Activated naive CD4-positive, alpha-beta T cell treated with anti-CD3 and anti-CD28 coated beads, Interleukin-2, amount 50 U/mL, for 72 hours (primary cell): ENCODE measurements at regions not wholly inside any gene's neighbourhood (a gene's known extent, or its start where the extent isn't known, plus 50 kb on each side); places are given as distances from the start of the nearest gene placed in this dataset.

Source experiments
- ATAC-seq, 2 donors: fragments of 150-1000 bp; cut with Tn5 transposase; 2 replicates each; pipeline ENCODE4 v1.10.0; 2021; ENCODE audit warnings: mild to moderate bottlenecking in 2 of 2, moderate library complexity in 2 of 2
- DNase-seq, 2 donors: peaks; one replicate each; pipeline ENCODE4 v3.0.0; 2021 to 2022; ENCODE audit warnings: low spot score in 2 of 2
- H3K27ac Mint-ChIP-seq, 2 donors: one replicate each; pipeline ENCODE4 v1.8.0; 2022; ENCODE audit warnings: mild to moderate bottlenecking in 2 of 2, mixed read lengths in 2 of 2
- H3K36me3 Mint-ChIP-seq, 2 donors: one replicate each; pipeline ENCODE4 v1.8.0; 2022; ENCODE audit warnings: mixed read lengths in 2 of 2
- H3K9me3 Mint-ChIP-seq, 2 donors: one replicate each; pipeline ENCODE4 v1.8.0; 2022; ENCODE audit warnings: mixed read lengths in 2 of 2

DNA sequence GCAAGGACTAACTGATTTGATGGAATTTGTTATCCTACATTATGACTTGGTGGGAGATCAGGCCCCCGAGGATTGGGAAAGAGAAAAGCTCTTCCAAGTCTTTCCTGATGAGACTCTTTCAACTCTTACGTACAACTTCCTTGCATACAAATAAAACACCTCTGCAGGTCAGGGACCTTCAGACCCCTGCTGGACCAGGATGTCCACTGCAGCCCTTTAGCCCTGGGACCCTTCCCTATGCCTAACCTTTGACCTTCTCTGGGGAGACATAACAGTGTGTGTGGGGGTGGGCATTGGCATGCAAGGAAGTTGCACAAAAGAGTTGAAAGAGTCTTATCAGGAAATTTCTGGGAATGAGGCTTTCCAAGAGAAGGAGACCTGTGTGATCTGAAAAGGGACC, 859.4 kb downstream of the TYW1 start:
- ATAC-seq (no peak), DNase-seq (no peak)
- Mint-ChIP-seq H3K27ac (no peak overlapping the region), H3K9me3 (peaks cover 9 to 19% of the 10 kb centered on the region in 2 donors), H3K36me3 (no peaks in the 10 kb centered on the region)

- peaks cover 22 to 25% of the 10 kb centered on the region in 2 donors for H3K9me3 Mint-ChIP-seq
- peaks cover 6 to 13% of the 10 kb centered on the region in 2 donors for H3K36me3 Mint-ChIP-seq
- no peak for ATAC-seq
- no peak for DNase-seq
- H3K27ac Mint-ChIP-seq, result no peak overlapping the region
Measured at GRCh38 chr7:67857698-67858097, 861.1 kb downstream of the TYW1 start.

GRCh38 chr7:67858931-67859330, 862.3 kb downstream of the TYW1 start:
- no peak for DNase-seq
- ATAC-seq, result no peak
- no peak overlapping the region for H3K27ac Mint-ChIP-seq
- H3K9me3 Mint-ChIP-seq, result peaks cover 17 to 18% of the 10 kb centered on the region in 2 donors
- peaks cover 6 to 13% of the 10 kb centered on the region in 2 donors for H3K36me3 Mint-ChIP-seq

- ATAC-seq (no peak), DNase-seq (no peak)
- Mint-ChIP-seq H3K9me3 (peaks cover 14 to 29% of the 10 kb centered on the region in 2 donors), H3K36me3 (peaks cover 12 to 20% of the 10 kb centered on the region in 2 donors), H3K27ac (no peak overlapping the region)
Measured at GRCh38 chr7:67863911-67864310, 867.3 kb downstream of the TYW1 start.

- peaks cover 21 to 40% of the 10 kb centered on the region in 2 donors for H3K9me3 Mint-ChIP-seq
- no peak overlapping the region for H3K27ac Mint-ChIP-seq
- peaks cover 12 to 31% of the 10 kb centered on the region in 2 donors for H3K36me3 Mint-ChIP-seq
- ATAC-seq (no peak), DNase-seq (no peak)
Measured at GRCh38 chr7:67866054-67866453, 869.4 kb downstream of the TYW1 start.

DNA sequence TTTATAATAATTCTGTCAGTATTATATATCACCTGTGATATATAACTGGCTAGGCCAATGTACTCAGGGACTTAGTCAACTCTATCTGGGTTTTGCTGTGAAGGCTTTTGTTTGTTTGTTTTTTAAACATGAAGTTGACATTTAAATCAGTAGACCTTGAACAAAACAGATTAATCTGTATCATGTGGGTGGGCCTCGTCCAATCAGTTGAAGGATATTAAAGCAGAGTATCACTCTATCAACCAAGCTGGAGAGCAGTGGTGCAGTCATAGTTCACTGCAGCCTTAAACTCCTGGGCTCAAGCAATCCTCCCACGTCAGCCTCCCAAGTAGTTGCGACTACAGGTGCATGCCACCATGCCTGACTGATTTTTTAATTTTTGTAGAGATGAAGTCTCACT, 870.2 kb downstream of the TYW1 start:
- H3K9me3 Mint-ChIP-seq, result peaks cover 19 to 37% of the 10 kb centered on the region in 2 donors
- DNase-seq, result no peak
- no peak for ATAC-seq
- H3K36me3 Mint-ChIP-seq, result peaks cover 8 to 26% of the 10 kb centered on the region in 2 donors
- H3K27ac Mint-ChIP-seq, result no peak overlapping the region

DNA sequence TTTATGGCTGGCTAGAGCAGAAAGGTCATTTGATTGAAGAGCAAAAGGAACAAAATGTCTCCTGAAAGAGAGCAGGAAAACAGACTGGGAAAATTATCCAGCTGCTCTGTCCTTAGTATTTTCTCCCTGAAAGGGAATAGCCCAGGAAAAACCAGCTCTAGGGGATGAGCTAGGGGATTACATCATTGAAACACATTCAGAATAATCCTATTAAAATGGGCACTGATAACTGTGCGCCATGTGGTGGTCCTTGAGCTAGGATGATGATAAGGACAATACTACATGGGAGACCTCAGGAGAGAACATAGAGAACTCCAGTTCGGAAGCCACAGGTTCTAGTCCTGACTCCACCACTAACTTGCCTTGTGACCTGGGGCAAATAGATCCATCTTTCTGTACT, 873.8 kb downstream of the TYW1 start:
- no peak for DNase-seq
- ATAC-seq, result no peak
- peaks cover 0 to 11% of the 10 kb centered on the region in 2 donors for H3K36me3 Mint-ChIP-seq
- no peak overlapping the region for H3K27ac Mint-ChIP-seq
- H3K9me3 Mint-ChIP-seq, result peaks cover 22 to 23% of the 10 kb centered on the region in 2 donors

DNA sequence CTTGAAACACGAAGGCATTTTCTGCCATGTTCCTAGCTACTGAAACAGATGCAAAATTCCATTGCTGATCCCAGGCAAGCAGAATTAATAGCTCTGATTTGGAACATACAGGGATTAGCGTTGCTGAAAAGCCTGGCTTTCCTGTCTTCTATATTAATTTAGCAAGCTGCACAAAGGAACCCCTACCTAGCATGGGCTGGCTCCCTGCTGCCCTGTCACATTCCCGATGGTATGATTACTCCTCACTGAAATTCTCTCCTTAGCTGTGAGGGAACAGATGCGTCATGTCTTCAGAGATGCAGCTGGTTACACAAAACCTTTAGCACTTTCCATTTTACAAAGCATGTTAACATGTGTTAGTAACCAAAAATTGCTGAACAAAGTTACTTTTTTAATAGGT, 878.9 kb downstream of the TYW1 start:
- no peak for DNase-seq
- Mint-ChIP-seq H3K36me3 (peaks cover 0 to 10% of the 10 kb centered on the region in 2 donors), H3K9me3 (peaks cover 19 to 28% of the 10 kb centered on the region in 2 donors), H3K27ac (no peak overlapping the region)
- ATAC-seq, result no peak

DNA sequence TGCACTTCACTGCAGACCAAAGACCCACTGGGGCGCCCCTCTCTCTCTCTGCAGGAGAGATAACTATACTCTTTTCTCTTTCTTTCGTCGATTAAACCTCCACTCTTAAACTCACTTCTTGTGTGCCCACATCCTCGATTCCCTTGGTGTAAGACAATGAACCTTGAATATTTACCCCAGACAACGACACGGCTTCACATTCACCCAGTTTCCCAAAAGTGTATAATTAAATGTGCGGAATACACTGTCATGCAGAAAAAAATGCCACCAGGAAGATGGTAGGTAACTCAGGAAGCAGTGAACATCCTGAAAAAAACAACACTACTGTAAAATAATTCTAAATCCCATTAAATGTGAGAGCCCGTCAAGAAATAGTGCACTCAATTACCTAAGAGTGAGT, 882.2 kb downstream of the TYW1 start:
- H3K27ac Mint-ChIP-seq, result no peak overlapping the region
- ATAC-seq (no peak), DNase-seq (no peak)
- H3K36me3 Mint-ChIP-seq, result peaks cover 0 to 11% of the 10 kb centered on the region in 2 donors
- H3K9me3 Mint-ChIP-seq, result peaks cover 20 to 36% of the 10 kb centered on the region in 2 donors

GRCh38 chr7:67882843-67883242, 886.2 kb downstream of the TYW1 start:
- ATAC-seq, result no peak
- DNase-seq, result no peak
- Mint-ChIP-seq H3K36me3 (peaks cover 0 to 12% of the 10 kb centered on the region in 2 donors), H3K9me3 (peaks cover 26 to 41% of the 10 kb centered on the region in 2 donors), H3K27ac (no peak overlapping the region)

DNA sequence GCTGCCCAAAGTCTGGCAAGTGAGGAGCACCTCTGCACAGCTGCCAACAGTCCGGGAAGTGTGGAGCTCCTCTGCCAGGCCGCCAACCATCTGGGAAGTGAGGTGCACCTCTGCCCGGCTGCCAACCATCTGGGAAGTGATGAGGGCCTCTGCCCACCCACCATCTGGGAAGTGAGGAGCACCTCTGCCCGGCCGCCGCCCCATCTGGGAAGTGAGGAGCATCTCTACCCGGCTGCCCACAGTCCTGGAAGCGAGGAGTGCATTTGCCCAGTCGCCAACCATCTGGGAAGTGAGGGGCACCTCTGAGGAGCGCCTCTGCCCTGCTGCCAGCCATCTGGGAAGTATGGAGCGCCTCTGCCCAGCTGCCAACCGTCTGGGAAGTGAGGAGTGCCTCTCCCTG, 893.7 kb downstream of the TYW1 start:
- Mint-ChIP-seq H3K9me3 (peaks cover 11 to 15% of the 10 kb centered on the region in 2 donors), H3K36me3 (peaks cover 7 to 14% of the 10 kb centered on the region in 2 donors), H3K27ac (no peak overlapping the region)
- ATAC-seq (no peak), DNase-seq (no peak)

DNA sequence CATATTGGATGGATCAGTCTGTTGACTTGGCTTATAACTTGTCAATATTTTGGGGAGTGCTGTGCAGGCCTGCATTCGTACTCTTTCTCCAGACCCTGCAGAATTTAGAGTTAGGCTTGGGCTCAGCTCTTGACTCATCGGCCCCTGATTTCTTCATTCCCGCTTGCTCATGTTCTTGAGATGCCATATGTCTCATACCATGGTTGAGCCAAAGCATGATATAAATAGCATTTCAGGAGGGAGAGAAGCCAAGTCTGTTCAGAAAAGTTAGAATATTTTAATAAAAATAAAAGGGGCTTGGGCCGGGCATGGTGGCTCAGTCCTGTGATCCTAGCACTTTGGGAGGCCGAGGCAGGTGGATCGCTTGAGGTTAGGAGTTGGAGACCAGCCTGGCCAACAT, 898.1 kb downstream of the TYW1 start:
- ATAC-seq (no peak), DNase-seq (no peak)
- Mint-ChIP-seq H3K36me3 (peaks cover 0 to 4% of the 10 kb centered on the region in 2 donors), H3K27ac (no peak overlapping the region), H3K9me3 (peaks cover 10 to 15% of the 10 kb centered on the region in 2 donors)

DNA sequence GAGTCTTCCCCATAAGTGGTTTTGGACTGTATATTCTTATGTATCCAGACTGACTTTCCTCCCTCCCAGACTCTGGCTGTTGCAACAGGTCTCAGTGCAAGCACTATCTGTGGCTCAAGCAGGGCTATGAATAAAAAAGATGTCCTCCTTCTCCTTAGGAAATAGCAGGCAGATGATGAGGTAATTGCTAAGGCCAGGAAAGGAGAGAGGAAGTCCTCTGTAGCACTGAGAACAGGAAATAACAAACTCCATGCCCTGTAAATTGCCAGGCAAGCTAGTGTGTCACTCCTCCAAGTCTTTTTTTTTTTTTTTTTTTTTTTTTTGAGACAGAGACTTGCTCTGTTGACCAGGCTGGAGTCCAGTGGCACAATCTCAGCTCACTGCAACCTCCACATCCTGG, 900.1 kb downstream of the TYW1 start:
- Mint-ChIP-seq H3K36me3 (peaks cover 0 to 4% of the 10 kb centered on the region in 2 donors), H3K9me3 (peaks cover 15% of the 10 kb centered on the region in 2 donors), H3K27ac (no peak overlapping the region)
- DNase-seq, result no peak
- no peak for ATAC-seq

DNA sequence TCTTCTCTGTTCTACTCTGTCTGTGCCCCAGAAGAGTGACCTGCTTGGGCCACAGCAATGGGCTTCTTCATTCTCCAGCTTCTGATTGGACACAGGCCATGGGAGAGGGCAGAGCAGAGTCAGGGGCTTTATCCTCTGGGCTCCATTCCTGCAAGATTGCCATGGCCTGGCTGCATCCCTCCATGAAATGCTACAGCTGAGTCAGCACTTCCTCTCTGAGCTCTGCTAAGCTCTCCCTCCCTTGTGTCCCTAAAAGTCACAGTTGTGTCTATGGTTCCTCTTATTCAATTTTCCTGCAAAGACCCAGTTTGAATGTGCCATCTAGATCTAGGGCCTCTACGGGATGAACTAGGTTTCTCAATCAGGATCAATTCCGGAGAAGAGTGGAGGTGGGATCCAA, 903.8 kb downstream of the TYW1 start:
- peaks cover 0 to 4% of the 10 kb centered on the region in 2 donors for H3K36me3 Mint-ChIP-seq
- H3K27ac Mint-ChIP-seq, result no peak overlapping the region
- DNase-seq (no peak), ATAC-seq (no peak)
- peaks cover 15 to 23% of the 10 kb centered on the region in 2 donors for H3K9me3 Mint-ChIP-seq

DNA sequence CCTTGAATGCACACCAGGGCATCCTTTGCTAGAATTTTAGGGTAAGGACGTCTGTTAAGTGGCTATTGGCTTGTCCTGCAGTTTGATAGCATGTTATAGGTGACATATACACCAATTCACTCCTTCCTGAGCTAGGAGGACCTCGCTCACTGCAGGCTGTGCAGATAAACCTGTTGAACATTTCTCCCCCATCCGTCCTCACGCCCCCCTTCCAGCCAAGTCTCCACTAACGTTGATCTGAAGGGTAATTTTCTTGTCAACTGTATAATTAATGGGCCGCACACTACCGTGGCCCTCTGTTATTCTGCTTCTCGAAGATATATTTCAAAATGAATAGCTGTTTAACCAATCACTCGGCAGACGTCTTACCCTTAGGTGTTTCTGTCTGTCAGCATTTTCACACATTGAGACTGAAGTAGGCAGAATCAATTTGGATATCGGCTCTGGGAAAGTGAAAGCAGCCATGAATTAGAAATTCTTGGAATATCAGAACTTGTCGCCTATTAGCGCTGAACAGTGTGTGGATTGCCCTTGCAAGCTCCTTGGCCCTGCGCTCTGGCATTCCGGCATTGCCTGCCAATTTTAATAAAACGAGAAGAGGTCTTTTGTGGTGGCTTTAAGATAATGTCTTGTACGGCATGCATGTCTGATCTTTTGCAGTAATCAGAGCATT, 905.3 kb downstream of the TYW1 start:
- DNase-seq, result no peak
- Mint-ChIP-seq H3K36me3 (peaks cover 0 to 4% of the 10 kb centered on the region in 2 donors), H3K9me3 (peaks cover 17 to 28% of the 10 kb centered on the region in 2 donors), H3K27ac (no peak overlapping the region)
- ATAC-seq, result no peak

GRCh38 chr7:67907792-67908191, 911.2 kb downstream of the TYW1 start:
- Mint-ChIP-seq H3K9me3 (peaks cover 8 to 33% of the 10 kb centered on the region in 2 donors), H3K36me3 (no peaks in the 10 kb centered on the region), H3K27ac (no peak overlapping the region)
- no peak for DNase-seq
- no peak for ATAC-seq

- Mint-ChIP-seq H3K27ac (no peak overlapping the region), H3K9me3 (peaks cover 17 to 31% of the 10 kb centered on the region in 2 donors), H3K36me3 (peaks cover 0 to 10% of the 10 kb centered on the region in 2 donors)
- DNase-seq (no peak), ATAC-seq (no peak)
Measured at GRCh38 chr7:67912437-67912836, 915.8 kb downstream of the TYW1 start.

DNA sequence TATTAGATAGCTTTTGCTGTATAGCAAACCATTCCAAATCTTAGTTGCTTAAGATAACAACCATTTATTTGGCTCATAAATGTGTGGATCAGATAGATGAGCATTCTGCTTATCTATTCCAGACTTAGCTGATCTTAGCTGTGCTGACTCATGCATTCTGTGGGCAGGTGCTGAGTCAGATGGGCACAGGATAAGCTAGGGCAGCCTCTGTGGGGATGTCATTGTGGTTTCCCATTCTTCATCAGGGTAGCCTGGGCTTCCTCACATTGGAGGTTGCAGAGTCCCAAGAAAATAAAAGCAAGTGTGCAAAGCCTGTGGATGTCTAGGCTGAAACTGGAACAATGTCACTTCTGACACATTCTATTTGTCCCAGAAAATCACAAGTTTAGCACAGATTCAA, 917.0 kb downstream of the TYW1 start:
- peaks cover 6 to 18% of the 10 kb centered on the region in 2 donors for H3K36me3 Mint-ChIP-seq
- no peak for DNase-seq
- no peak for ATAC-seq
- H3K27ac Mint-ChIP-seq, result no peak overlapping the region
- H3K9me3 Mint-ChIP-seq, result peaks cover 25 to 37% of the 10 kb centered on the region in 2 donors
